WTC11 (cell line): ENCODE measurements at regions not wholly inside any gene's neighbourhood (a gene's known extent, or its start where the extent isn't known, plus 50 kb on each side); places are given as distances from the start of the nearest gene placed in this dataset.

ENCODE experiments used
- FOXP1 ChIP-seq: sonication (generic); formaldehyde crosslinking; IDR thresholded peaks from 2 replicates; pipeline ENCODE4 v1.8.0; 2022; ENCODE audit warnings: missing genetic modification reagents, mild to moderate bottlenecking, moderate library complexity, borderline replicate concordance
- ZNF232 ChIP-seq: sonication (generic); formaldehyde crosslinking; IDR thresholded peaks from 2 replicates; pipeline ENCODE4 v1.8.0; 2022; ENCODE audit warnings: mild to moderate bottlenecking, missing genetic modification reagents
- TF ChIP-seq, protein P1 (sequence below): fragments of 200-600 bp; IDR thresholded peaks from 2 replicates; pipeline ENCODE4 v1.8.0; 2022; ENCODE audit warnings: antibody characterized with exemption
- TF ChIP-seq, protein P2 (sequence below): sonication (generic); formaldehyde crosslinking; IDR thresholded peaks from 2 replicates; pipeline ENCODE4 v1.8.1; 2022; ENCODE audit warnings: low read depth, missing genetic modification reagents, borderline replicate concordance
- TF ChIP-seq, protein P3 (sequence below): sonication (generic); formaldehyde crosslinking; conservative IDR thresholded peaks from 2 replicates; pipeline ENCODE4 v1.8.1; 2022; ENCODE audit warnings: mild to moderate bottlenecking, missing genetic modification reagents

DNA sequence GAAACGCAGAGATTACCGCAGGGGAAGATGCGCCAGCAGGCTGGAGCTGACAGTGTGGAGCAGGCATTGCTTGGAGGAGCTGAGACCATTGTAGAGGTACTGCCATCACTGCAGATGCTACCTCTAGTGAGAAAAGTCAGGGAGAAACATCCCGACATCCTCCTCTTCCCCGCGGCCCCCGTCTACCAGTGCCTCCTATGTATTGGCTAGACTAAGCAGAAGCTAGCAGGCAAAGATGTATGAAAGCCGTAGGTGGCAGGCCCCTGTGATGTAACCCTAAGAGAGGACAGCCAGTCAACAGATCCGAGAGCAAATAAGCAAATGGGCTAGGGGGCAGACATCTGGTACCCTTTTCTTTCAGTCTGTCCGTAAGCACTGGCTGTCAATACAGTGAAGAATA, 115.5 kb upstream of the ACTBL2 start:
- TF ChIP-seq, protein P1, sequence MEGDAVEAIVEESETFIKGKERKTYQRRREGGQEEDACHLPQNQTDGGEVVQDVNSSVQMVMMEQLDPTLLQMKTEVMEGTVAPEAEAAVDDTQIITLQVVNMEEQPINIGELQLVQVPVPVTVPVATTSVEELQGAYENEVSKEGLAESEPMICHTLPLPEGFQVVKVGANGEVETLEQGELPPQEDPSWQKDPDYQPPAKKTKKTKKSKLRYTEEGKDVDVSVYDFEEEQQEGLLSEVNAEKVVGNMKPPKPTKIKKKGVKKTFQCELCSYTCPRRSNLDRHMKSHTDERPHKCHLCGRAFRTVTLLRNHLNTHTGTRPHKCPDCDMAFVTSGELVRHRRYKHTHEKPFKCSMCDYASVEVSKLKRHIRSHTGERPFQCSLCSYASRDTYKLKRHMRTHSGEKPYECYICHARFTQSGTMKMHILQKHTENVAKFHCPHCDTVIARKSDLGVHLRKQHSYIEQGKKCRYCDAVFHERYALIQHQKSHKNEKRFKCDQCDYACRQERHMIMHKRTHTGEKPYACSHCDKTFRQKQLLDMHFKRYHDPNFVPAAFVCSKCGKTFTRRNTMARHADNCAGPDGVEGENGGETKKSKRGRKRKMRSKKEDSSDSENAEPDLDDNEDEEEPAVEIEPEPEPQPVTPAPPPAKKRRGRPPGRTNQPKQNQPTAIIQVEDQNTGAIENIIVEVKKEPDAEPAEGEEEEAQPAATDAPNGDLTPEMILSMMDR: no peak
- TF ChIP-seq FOXP1 (CRISPR knock-in tag) (no peak), ZNF232 (CRISPR knock-in tag) (no peak)
- TF ChIP-seq, protein P2, sequence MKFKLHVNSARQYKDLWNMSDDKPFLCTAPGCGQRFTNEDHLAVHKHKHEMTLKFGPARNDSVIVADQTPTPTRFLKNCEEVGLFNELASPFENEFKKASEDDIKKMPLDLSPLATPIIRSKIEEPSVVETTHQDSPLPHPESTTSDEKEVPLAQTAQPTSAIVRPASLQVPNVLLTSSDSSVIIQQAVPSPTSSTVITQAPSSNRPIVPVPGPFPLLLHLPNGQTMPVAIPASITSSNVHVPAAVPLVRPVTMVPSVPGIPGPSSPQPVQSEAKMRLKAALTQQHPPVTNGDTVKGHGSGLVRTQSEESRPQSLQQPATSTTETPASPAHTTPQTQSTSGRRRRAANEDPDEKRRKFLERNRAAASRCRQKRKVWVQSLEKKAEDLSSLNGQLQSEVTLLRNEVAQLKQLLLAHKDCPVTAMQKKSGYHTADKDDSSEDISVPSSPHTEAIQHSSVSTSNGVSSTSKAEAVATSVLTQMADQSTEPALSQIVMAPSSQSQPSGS (CRISPR knock-in tag): no peak
- TF ChIP-seq, protein P3, sequence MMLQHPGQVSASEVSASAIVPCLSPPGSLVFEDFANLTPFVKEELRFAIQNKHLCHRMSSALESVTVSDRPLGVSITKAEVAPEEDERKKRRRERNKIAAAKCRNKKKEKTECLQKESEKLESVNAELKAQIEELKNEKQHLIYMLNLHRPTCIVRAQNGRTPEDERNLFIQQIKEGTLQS (CRISPR knock-in tag): no peak
